HepG2 (cell line): ENCODE measurements at regions not wholly inside any gene's neighbourhood (a gene's known extent, or its start where the extent isn't known, plus 50 kb on each side); places are given as distances from the start of the nearest gene placed in this dataset.

Source experiments
- AKAP8 ChIP-seq: sonication (generic); formaldehyde crosslinking; IDR thresholded peaks from 2 replicates; pipeline ENCODE4 v1.5.1; 2020; ENCODE audit warnings: mild to moderate bottlenecking, missing genetic modification reagents
- BHLHE40 ChIP-seq: IDR thresholded peaks from 2 replicates; pipeline ENCODE4 v1.6.1; 2011; ENCODE audit warnings: low read length, improper control_type of control experiment
- CTCF ChIP-seq: sonication (generic); formaldehyde crosslinking; IDR thresholded peaks from 2 replicates; pipeline ENCODE4 v1.5.0; 2020; ENCODE audit warnings: mild to moderate bottlenecking, missing genetic modification reagents, moderate library complexity
- MAFF ChIP-seq: IDR thresholded peaks from 2 replicates; pipeline ENCODE4 v1.6.1; 2011; ENCODE audit warnings: low read depth, low read length, improper control_type of control experiment
- NCOA1 ChIP-seq: sonication (generic); formaldehyde crosslinking; IDR thresholded peaks from 2 replicates; pipeline ENCODE4 v1.9.0; 2021; ENCODE audit warnings: missing genetic modification reagents
- PAX8 ChIP-seq: sonication (generic); formaldehyde crosslinking; IDR thresholded peaks from 2 replicates; pipeline ENCODE4 v1.8.0; 2022; ENCODE audit warnings: mild to moderate bottlenecking, missing genetic modification reagents, borderline replicate concordance
- POLR2AphosphoS5 ChIP-seq: IDR thresholded peaks from 2 replicates; pipeline ENCODE4 v1.6.1; 2012; ENCODE audit warnings: low read depth, low read length
- ZNF703 ChIP-seq: sonication (generic); formaldehyde crosslinking; IDR thresholded peaks from 2 replicates; pipeline ENCODE4 v1.5.1; 2020; ENCODE audit warnings: missing genetic modification reagents, mild to moderate bottlenecking, moderate library complexity, borderline replicate concordance
- ZNF792 ChIP-seq: IDR thresholded peaks from 2 replicates; pipeline ENCODE4 v1.6.1; 2016

DNA sequence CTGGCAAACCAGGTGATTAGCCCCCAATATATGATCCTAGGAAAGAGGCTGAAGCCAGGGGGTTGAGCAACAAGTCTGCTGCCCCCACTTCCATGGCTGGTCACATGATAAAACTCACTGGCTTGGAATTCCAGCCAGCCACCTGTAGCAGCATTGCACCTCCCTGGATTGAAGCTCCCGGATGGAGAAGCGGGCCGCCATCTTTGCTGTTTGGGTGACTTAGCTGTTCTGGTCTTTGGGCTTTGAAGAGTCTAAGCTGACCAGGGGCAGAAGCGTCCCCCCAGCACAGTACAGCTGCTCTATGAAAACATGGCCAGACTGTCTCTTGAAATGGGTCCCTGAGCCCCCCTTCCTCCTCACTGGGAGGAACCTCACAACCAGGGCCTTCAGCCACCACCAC, 610.2 kb downstream of the ANXA1 start:
- TF ChIP-seq CTCF (CRISPR knock-in tag) (no peak), POLR2AphosphoS5 (no peak), PAX8 (CRISPR knock-in tag) (no peak), AKAP8 (CRISPR knock-in tag) (no peak), BHLHE40 (no peak), ZNF792 (CRISPR knock-in tag) (no peak), ZNF703 (CRISPR knock-in tag) (no peak), NCOA1 (CRISPR knock-in tag) (no peak), MAFF (no peak)
